Breast epithelium (tissue), 3 donors: ENCODE measurements at regions not wholly inside any gene's neighbourhood (a gene's known extent, or its start where the extent isn't known, plus 50 kb on each side); places are given as distances from the start of the nearest gene placed in this dataset.

Source experiments
- POLR2AphosphoS5 ChIP-seq, 3 donors: sonication (generic); formaldehyde crosslinking; IDR thresholded peaks; one replicate each; pipeline ENCODE4 v1.6.1; 2017; ENCODE audit warnings: antibody characterized with exemption in 3 of 3
- TF ChIP-seq, protein P1 (sequence below), 3 donors: fragments of 450-650 bp; IDR thresholded peaks; one replicate each; pipeline ENCODE4 v1.5.1; 2016 to 2017; ENCODE audit warnings: antibody characterized with exemption in 3 of 3, mild to moderate bottlenecking in 3 of 3, moderate library complexity in 3 of 3

DNA sequence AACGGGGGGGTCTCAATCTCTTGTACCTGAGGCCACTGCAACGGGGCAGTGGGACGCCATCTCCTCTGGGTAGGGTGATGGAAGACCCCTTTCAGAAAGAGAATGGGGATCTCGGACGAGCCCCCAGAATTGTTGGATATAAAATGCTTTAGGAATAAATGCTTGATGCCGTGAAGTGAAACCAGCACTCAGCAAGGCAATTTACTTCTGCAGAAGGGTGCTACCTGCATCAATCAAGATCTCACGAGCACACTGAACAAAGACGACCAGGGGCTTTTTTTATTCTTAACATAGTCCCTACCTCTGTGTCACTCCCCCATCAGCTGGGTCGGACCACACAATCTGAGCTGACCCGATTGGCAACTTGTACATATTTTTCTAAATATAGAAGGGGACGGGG is 203.6 kb upstream of the TBX18 start:
- no peak for TF ChIP-seq POLR2AphosphoS5 (IDR thresholded peaks at IDR 0.05)
- TF ChIP-seq, protein P1, sequence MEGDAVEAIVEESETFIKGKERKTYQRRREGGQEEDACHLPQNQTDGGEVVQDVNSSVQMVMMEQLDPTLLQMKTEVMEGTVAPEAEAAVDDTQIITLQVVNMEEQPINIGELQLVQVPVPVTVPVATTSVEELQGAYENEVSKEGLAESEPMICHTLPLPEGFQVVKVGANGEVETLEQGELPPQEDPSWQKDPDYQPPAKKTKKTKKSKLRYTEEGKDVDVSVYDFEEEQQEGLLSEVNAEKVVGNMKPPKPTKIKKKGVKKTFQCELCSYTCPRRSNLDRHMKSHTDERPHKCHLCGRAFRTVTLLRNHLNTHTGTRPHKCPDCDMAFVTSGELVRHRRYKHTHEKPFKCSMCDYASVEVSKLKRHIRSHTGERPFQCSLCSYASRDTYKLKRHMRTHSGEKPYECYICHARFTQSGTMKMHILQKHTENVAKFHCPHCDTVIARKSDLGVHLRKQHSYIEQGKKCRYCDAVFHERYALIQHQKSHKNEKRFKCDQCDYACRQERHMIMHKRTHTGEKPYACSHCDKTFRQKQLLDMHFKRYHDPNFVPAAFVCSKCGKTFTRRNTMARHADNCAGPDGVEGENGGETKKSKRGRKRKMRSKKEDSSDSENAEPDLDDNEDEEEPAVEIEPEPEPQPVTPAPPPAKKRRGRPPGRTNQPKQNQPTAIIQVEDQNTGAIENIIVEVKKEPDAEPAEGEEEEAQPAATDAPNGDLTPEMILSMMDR (IDR thresholded peaks at IDR 0.05) = no peak
